IPS DF 19.7 (cell line): ENCODE measurements at regions not wholly inside any gene's neighbourhood (a gene's known extent, or its start where the extent isn't known, plus 50 kb on each side); places are given as distances from the start of the nearest gene placed in this dataset.
"Not testable (repeated sequence)": the region's sequence is repeated elsewhere in the genome, so short reads cannot be mapped to it uniquely, and the experiment has no call there.

Source experiments
- DNase-seq: peaks from one replicate; pipeline ENCODE4 v3.0.0-alpha.2; 2013; ENCODE audit warnings: low read depth, low spot score

DNA sequence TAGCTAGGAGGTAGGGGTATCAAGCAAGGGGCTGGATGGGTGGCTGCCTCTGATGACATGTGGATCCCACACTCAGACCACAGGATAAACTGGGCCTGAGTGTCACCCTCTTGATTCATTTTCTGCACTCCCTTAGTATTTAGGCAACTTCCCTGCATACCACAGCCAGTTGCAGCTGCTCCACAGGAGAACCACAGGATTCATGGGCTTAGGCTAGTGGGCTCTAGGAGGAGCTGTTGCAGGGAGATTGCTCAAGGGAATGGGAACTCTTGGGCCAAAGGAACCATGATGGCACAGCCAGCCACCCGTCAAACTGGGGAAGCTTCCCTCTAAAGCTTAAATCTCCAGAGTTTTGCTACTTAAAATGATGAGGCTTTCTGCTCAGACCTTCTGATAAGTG lies 269.7 kb upstream of the ASIC2 start:
- no peak for DNase-seq

DNA sequence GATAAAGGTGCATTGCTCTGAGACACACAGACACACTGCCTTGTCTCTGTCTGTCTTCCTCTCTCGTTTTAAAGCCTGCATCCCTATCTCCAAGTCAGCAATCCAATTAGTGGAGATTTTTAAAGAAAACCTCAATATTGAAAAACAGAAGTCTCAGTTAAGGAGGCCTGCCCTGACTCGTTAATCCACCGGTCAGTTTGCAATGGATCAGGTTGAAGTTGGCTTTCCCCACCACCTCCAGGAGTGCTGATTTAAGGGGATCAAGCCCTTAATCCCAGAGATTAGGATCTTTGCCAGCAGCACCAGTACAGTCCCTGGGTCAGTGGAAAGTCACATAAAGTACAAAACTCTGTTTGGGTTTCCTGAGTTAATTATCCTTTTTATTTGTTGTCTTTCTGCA lies 271.1 kb upstream of the ASIC2 start:
- no peak for DNase-seq

- no peak for DNase-seq
Observed at GRCh38 chr17:33567223-33567622, 274.1 kb upstream of the ASIC2 start.

DNA sequence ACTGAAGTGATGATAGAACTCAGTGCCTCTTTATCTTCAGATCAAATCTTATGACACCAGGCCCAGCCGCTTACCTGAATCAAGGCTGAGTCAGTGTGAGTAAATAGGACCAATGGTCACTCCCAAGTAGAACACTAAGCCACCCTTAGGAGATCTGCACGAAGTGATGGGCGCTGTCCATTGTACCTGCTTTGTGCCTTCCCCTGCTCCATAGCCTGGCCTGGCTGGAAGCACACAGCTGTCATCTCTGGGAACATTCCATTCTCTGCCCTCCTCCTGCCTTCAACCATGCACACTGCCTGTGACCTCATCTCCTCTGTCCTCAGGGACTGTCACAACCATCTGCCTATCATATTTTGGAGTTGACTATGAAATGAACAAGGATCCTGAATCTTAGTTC lies 279.5 kb upstream of the ASIC2 start:
- no peak for DNase-seq

GRCh38 chr17:33574942-33575445 lies 281.9 kb upstream of the ASIC2 start:
- no peak for DNase-seq

DNA sequence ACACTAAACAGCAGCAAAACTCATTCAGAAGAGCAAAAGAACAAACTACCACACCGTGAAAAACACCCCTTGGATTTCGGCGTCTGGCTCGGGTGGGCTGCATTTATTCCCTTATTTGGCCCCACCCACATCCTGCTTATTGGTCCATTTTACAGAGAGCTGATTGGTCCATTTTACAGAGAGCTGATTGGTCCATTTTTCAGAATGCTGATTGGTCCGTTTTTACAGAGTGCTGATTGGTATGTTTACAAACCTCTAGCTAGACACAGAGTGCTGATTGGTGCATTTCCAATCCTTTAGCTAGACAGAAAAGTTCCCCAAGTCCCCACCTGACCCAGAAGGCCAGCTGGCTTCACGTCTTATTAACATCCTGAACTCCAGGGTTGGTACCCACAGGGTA lies 286.6 kb upstream of the ASIC2 start:
- DNase-seq = not testable (repeated sequence)

DNA sequence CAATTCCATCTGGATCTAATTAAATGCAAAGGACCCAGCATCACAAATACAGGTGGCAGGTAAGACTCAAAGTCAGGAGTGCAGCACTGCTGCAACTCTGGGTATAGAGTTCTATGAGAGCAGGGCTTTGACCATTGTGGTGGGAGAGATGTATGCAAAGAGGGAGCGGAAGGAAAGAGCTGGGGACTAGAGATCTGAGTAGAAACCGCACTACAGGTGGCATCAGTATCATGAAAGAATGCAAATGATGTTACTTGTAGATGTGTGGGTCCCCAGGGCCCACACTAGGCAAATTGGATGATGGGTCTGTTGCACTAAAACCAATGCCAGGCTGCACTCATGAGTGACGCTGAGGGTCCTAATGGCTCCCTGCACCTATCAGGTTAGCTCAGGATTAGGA lies 287.1 kb upstream of the ASIC2 start:
- no peak for DNase-seq

- no peak for DNase-seq
Observed at GRCh38 chr17:33582661-33583060, 289.6 kb upstream of the ASIC2 start.

DNA sequence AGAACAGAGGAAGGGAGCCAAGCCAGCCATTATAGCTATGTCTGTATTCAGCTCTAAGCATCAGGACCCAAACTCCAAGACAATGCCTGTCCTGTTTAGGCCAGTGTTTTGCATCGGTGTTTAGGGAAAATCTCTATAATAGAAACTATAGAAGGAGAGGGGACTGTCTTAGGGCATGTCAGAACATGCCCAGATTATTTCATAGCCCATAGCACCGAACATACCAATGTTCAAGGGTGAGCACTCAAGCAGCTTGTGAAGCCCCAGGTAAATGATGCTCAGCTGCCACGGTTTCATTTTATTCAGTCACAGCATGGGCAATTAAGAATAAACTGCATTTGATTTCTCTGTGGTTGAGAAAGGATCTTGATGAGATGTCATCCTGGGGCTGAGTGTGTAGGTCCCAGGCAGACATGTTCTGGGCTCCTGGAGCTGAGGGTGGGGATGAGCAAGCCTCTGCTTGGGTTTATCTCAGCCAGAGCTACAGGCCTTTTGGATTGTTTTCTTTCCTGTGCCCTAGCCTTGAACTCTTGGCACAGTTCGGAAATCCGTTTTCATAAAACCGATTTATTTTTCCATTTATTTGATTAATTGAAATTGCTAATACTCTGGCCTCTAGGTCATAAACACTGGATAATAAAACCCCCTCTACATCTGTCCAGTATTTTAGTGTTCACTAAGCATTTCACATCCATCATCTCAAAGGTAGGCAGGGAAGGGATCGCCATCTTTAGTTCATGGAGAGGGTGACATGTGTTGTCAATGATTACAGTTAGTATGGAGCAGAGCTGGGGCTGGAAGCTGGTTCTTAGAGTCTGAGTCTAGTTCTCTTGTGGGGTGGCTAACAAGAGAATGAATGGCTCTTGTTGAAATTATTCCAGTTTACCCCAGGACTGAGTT lies 290.7 kb upstream of the ASIC2 start:
- no peak for DNase-seq

- no peak for DNase-seq
Observed at GRCh38 chr17:33593991-33594390, 300.9 kb upstream of the ASIC2 start.

DNA sequence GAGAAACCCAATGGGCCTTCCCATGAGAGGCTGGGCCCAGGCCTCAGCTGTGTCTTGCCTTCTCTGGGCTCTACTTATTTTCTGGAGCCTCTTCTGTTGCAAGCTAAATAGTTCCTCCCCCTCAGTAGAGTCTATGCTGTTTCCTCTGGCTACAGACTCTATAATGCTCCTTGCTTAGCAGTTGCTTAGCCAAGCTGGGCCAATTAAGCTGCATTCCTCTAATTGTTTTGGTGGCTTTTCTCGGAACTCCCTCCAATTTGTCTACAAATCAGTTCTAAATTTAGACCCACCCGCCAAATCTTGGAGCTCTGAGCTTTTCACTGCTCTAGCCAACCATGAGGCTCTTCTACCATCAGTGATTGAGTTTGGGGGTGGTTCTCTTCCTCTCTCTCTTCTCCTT lies 302.7 kb upstream of the ASIC2 start:
- no peak for DNase-seq

DNA sequence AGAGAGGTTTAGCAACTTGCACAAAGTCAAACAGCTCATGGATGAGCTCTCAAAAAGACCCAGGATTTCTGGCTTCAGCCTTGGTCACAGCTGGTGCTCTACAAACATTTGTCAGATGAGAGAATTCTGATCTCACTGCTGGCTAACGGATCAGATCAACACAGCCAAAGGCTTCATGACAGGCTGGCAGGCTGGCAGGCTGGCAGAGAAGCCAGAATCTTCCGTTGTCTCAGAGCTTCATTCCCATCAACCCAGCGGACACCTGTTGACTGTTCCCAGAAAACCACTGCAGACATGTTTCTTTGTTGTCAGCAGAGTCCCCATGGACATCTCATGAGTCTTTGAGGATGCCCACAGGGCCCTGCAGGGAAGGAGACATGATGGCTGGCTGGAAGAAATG lies 303.8 kb upstream of the ASIC2 start:
- DNase-seq = no peak

DNA sequence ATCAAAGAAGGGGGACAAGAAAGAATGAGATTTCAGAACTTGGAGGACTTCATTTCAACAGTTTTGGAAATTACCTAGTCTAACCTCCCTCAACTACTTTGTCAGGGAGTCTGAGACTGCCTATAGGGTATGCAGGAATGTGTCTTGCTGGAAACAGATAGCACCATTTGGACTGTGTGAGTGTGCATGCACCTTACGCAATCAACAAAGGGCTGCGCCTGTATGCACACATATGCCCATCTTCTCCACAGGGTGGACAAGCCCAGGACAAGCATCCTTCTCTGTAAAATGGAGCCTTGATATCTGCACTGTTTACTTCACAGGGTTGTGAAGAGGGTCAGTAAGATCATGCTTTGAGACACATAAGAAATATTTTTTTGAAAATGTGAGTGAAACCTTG lies 305.7 kb upstream of the ASIC2 start:
- DNase-seq = no peak

- DNase-seq = no peak
Observed at GRCh38 chr17:33602981-33603380, 309.9 kb upstream of the ASIC2 start.

- no peak for DNase-seq
Observed at GRCh38 chr17:33603789-33604188, 310.7 kb upstream of the ASIC2 start.

GRCh38 chr17:33611532-33611931 lies 318.4 kb upstream of the ASIC2 start:
- no peak for DNase-seq

GRCh38 chr17:33615861-33616260 lies 322.8 kb upstream of the ASIC2 start:
- DNase-seq = no peak

GRCh38 chr17:33623841-33624240 lies 330.7 kb upstream of the ASIC2 start:
- DNase-seq = no peak

GRCh38 chr17:33628500-33629346 lies 335.6 kb upstream of the ASIC2 start:
- no peak for DNase-seq

GRCh38 chr17:33633446-33633845 lies 340.4 kb upstream of the ASIC2 start:
- DNase-seq = no peak

- no peak for DNase-seq
Observed at GRCh38 chr17:33637534-33637933, 344.4 kb upstream of the ASIC2 start.

DNA sequence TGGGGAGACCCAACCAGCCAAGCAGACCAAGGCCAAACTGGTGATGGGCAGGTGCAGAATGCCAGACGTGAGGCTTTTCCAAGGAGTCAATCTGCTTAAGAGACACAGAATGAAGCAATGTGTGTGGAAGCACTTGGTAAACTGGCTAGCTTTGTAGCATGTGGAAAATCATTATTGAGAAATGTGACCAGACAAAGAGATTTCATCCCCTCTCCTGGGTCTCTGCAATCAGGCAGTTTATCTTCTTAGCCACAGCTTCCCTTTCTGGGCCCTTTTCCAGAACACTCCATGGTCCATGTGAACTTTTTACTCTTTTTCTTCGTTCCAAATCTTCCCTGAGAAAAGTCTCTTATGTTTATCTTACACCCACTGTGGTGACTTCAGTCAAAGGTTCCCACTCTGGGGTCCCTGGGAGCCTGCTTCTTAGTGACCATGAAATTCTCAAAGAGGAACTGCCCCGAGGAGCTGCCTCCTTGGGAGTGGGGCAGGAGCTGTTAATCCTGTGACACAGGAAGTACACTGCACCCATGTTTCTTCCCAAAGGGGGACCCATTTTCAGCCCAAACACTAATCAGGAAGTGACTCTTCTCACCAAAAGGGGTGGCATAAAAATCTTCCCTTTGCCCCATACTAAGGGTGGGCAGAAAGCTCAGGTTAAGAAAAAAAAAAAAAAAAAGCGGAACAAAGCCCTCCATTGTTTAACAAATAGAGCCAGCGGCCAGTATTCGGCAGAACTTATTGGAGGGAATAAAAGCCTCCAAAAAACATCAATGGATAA lies 346.2 kb upstream of the ASIC2 start:
- DNase-seq = no peak
